ENCODE measurements at regions not wholly inside any gene's neighbourhood (a gene's known extent, or its start where the extent isn't known, plus 50 kb on each side); places are given as distances from the start of the nearest gene placed in this dataset.

DNA sequence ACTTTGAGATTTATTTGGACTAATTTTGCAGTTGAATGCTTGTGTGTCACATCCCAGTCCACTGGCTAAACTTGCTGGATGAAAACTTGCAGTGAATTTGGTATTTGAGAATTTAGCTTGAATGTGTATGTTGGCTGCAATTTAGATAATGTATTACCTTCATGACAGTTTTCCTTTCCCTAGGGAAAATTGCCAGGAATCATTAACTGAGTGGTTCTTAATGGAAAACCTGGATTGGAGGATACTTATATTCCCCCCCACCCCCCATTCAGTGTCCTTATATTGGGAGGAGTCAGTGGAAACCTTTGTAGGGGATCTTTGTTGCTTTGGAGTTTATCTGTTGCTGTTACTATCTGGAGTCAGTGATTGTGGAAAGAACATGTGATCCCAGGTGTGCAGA lies 67.6 kb downstream of the KPNA2 start (continued):
- TF ChIP-seq, protein P1, sequence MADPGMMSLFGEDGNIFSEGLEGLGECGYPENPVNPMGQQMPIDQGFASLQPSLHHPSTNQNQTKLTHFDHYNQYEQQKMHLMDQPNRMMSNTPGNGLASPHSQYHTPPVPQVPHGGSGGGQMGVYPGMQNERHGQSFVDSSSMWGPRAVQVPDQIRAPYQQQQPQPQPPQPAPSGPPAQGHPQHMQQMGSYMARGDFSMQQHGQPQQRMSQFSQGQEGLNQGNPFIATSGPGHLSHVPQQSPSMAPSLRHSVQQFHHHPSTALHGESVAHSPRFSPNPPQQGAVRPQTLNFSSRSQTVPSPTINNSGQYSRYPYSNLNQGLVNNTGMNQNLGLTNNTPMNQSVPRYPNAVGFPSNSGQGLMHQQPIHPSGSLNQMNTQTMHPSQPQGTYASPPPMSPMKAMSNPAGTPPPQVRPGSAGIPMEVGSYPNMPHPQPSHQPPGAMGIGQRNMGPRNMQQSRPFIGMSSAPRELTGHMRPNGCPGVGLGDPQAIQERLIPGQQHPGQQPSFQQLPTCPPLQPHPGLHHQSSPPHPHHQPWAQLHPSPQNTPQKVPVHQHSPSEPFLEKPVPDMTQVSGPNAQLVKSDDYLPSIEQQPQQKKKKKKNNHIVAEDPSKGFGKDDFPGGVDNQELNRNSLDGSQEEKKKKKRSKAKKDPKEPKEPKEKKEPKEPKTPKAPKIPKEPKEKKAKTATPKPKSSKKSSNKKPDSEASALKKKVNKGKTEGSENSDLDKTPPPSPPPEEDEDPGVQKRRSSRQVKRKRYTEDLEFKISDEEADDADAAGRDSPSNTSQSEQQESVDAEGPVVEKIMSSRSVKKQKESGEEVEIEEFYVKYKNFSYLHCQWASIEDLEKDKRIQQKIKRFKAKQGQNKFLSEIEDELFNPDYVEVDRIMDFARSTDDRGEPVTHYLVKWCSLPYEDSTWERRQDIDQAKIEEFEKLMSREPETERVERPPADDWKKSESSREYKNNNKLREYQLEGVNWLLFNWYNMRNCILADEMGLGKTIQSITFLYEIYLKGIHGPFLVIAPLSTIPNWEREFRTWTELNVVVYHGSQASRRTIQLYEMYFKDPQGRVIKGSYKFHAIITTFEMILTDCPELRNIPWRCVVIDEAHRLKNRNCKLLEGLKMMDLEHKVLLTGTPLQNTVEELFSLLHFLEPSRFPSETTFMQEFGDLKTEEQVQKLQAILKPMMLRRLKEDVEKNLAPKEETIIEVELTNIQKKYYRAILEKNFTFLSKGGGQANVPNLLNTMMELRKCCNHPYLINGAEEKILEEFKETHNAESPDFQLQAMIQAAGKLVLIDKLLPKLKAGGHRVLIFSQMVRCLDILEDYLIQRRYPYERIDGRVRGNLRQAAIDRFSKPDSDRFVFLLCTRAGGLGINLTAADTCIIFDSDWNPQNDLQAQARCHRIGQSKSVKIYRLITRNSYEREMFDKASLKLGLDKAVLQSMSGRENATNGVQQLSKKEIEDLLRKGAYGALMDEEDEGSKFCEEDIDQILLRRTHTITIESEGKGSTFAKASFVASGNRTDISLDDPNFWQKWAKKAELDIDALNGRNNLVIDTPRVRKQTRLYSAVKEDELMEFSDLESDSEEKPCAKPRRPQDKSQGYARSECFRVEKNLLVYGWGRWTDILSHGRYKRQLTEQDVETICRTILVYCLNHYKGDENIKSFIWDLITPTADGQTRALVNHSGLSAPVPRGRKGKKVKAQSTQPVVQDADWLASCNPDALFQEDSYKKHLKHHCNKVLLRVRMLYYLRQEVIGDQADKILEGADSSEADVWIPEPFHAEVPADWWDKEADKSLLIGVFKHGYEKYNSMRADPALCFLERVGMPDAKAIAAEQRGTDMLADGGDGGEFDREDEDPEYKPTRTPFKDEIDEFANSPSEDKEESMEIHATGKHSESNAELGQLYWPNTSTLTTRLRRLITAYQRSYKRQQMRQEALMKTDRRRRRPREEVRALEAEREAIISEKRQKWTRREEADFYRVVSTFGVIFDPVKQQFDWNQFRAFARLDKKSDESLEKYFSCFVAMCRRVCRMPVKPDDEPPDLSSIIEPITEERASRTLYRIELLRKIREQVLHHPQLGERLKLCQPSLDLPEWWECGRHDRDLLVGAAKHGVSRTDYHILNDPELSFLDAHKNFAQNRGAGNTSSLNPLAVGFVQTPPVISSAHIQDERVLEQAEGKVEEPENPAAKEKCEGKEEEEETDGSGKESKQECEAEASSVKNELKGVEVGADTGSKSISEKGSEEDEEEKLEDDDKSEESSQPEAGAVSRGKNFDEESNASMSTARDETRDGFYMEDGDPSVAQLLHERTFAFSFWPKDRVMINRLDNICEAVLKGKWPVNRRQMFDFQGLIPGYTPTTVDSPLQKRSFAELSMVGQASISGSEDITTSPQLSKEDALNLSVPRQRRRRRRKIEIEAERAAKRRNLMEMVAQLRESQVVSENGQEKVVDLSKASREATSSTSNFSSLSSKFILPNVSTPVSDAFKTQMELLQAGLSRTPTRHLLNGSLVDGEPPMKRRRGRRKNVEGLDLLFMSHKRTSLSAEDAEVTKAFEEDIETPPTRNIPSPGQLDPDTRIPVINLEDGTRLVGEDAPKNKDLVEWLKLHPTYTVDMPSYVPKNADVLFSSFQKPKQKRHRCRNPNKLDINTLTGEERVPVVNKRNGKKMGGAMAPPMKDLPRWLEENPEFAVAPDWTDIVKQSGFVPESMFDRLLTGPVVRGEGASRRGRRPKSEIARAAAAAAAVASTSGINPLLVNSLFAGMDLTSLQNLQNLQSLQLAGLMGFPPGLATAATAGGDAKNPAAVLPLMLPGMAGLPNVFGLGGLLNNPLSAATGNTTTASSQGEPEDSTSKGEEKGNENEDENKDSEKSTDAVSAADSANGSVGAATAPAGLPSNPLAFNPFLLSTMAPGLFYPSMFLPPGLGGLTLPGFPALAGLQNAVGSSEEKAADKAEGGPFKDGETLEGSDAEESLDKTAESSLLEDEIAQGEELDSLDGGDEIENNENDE (IDR thresholded peaks at IDR 0.05; ENCODE audit: insufficient replicate concordance, low read length), result no peak
- TF ChIP-seq SP1 (IDR thresholded peaks at IDR 0.05; ENCODE audit: low read depth, low read length), result no peak
- TF ChIP-seq, protein P2, sequence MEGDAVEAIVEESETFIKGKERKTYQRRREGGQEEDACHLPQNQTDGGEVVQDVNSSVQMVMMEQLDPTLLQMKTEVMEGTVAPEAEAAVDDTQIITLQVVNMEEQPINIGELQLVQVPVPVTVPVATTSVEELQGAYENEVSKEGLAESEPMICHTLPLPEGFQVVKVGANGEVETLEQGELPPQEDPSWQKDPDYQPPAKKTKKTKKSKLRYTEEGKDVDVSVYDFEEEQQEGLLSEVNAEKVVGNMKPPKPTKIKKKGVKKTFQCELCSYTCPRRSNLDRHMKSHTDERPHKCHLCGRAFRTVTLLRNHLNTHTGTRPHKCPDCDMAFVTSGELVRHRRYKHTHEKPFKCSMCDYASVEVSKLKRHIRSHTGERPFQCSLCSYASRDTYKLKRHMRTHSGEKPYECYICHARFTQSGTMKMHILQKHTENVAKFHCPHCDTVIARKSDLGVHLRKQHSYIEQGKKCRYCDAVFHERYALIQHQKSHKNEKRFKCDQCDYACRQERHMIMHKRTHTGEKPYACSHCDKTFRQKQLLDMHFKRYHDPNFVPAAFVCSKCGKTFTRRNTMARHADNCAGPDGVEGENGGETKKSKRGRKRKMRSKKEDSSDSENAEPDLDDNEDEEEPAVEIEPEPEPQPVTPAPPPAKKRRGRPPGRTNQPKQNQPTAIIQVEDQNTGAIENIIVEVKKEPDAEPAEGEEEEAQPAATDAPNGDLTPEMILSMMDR (IDR thresholded peaks at IDR 0.05; ENCODE audit: control extremely low read depth in 1 of 3, insufficient read depth in 1 of 3, low read depth in 1 of 3, low read length in 3 of 3), result no peak
- TF ChIP-seq RXRA (IDR thresholded peaks at IDR 0.05; ENCODE audit: insufficient read depth, low read depth, low read length), result no peak
- TF ChIP-seq CEBPB (IDR thresholded peaks at IDR 0.05; ENCODE audit: low read depth, low read length), result no peak

All from H1 (cell line).